Activated CD8-positive, alpha-beta memory T cell treated with anti-CD3 and anti-CD28 coated beads for 48 hours (primary cell): ENCODE measurements at regions not wholly inside any gene's neighbourhood (a gene's known extent, or its start where the extent isn't known, plus 50 kb on each side); places are given as distances from the start of the nearest gene placed in this dataset.

Experiments
- DNase-seq, 3 experiments: peaks; one replicate each; pipeline ENCODE4 v3.0.0-alpha.2; 2020; ENCODE audit warnings: low read depth in 2 of 3, low spot score in 2 of 3

DNA sequence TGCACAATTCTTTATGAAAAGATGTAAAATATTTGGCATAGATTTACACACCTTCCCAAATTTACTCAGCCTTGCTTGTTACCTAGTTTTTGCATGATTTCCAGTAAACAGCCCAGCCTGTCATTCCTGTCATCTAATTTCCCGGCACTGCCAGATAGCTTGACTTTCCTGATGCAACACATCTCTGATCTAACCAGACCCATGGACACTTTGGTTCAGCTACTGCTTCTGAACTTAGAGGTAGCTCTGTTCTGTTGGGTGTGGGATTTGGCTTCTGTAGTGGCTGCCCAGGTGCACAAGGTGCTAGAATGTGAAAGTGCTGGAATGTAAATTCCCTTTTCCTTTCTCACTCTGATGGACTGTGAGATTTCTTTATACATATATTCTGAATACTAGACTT, 1033.5 kb downstream of the SLITRK1 start:
- DNase-seq: no peak

DNA sequence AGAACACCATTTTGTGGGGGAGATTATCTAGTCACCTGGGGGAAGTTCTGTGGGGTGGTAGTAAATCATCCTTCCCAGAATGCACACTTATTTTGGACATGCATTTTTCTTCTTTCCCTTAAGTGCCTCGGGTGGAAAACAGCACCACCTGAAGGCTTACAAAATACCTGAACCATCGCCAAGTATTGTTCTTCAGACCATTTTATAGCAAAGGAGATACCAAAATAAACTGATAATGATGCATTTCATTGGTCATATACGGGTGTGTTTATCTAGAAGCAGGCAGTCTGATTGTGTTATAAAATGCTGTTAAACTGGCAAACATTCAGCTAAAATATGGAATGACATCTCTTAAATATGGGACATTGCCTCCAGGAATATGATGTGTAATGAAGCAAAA, 1034.7 kb downstream of the SLITRK1 start:
- DNase-seq: no peak

DNA sequence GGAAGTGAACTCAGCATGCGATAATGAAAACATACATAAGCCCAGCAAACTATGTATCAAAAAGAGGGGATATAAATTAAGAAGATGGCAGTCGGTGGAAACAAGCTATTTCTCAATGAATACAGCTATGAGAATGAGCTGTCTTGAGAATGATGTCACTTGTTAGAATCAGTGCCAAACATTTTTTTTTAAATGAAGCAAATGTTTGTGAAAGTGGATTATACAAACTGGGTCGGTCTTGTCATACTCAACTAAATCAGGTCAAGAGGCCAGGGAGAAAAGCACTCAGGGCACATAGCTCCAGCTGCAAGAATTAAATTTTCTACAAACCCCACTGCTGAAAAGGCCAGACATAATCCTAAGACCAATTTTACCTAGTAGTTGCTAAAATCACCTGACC, 1048.4 kb downstream of the SLITRK1 start:
- no peak for DNase-seq

DNA sequence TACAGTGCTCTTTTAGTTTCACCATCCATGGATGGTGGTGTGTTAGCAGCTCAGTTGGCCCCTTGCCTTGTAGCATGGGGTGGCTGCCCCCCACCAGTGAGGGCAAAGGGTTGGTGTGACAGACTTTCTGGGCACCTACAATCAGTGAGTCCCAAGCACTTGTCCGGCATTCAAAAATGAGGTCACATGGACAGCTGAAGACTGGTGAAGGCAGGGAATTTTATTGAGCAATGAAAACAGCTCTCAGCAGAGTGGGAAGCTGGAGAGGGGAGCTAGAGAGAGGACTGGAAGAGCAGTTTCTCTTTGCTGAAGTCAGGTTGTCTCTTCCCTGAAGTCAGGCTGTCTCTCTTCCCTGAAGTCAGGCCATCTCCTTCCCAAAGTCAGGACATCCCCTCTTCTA, 1053.2 kb downstream of the SLITRK1 start:
- DNase-seq: no peak

DNA sequence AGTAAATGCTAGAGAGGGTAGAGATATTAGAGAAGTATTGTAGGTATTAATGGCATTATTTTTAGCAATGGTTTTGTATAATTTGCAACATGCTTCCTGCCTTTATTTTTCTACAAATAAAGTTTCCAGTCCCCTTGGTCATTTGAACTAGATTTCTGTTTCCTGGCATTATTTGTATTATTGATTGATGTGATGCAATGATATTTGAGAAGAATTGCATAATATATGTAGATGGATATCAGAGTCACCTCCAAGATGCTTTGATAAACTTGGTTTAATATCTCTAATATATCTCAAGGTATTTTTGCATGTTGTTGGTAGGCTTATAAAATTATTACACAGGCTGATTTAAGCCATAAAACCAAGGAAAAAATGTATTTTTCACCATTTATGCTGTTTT, 1054.5 kb downstream of the SLITRK1 start:
- no peak for DNase-seq

DNA sequence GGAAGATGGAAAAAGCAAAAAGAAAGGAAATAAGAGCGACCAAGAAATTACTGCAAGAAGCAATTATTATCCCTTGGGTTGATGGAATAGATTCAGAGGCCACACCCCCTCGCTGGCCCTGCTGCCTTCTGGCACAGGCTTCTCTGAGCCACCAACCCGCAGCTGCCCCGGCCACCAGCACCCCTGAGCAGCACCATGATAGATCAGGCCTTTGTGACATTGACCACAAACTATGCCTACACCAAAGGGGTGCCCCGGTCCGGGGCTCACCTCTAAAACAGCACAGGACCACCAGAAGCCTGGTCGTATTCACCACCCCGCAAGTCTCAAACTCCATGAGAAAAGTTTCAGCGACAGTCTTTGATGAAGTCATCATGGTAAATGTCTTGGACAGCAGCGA, 1059.3 kb downstream of the SLITRK1 start:
- DNase-seq: no peak

DNA sequence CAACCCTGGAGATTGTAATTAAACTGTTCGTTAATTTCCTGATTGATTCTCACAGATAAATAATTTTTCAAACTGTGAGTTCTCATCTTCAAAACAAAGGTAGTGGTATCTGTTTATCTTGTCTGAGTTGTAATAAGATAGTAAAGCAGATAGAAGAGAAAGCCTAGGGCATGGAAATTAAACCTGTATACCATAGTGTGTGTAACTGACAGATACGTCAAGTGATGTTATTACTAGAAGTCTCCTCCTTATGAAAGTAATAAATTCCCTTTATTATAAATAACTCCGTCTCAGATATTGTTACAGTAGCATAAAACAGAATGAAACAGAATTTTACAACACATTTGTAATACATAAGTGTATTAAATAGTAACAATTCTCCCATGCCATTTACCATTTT, 1065.1 kb downstream of the SLITRK1 start:
- DNase-seq: no peak

DNA sequence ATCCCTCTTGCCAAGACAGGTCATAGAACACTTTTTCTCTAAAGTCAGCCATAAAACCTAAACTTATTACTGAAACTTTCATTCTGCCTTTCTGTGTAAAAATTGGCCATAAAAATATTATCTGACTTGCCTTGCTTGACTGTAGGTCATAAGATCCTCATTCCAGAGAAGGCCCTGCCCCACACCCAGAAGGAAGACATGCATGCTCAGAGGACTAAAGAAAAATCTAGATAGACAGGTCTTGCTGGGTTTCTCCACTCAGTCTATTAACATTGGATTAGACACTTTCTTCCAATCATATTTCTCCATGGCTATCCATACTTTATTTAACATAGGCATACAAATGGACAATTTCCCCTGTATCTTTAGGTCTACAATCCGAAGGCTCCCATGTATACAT, 1066.5 kb downstream of the SLITRK1 start:
- no peak for DNase-seq

DNA sequence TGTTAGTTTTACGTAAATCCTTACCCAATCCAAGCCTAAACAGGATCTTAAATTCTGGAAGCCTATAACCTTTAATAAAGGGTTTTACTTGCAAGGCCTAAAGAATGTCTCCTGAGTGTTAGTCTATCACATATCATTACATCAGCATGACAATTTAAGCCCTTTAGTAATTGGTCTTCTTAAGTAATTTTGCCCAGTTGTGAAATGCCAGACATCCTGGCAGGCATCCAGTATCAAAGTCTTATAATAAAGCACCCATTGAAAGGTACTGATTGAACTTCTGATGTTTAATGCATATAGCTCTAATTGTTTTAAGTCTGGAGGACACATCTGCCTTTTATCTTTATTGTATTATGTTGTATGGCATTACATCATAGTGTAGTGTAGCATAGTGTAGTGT, 1078.9 kb downstream of the SLITRK1 start:
- DNase-seq: no peak

DNA sequence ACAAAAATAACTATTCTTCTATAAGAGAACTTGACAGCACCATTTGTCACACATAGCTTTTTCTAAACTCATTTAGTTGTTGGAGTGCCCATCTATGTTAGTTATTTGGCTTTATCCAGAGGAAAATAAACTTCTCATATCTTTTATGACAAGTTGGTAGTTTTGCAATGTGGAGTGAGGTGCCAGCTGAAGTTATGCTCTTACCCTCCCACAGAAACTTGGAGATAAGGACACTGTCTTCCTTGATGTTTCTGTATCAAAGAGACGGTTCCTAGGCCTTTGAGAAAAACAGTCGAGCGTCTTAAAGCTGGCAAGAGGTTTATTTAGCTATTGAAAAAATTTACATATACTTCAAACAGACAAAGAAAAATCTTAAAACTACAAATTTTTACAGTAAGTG, 1079.7 kb downstream of the SLITRK1 start:
- DNase-seq: no peak

DNA sequence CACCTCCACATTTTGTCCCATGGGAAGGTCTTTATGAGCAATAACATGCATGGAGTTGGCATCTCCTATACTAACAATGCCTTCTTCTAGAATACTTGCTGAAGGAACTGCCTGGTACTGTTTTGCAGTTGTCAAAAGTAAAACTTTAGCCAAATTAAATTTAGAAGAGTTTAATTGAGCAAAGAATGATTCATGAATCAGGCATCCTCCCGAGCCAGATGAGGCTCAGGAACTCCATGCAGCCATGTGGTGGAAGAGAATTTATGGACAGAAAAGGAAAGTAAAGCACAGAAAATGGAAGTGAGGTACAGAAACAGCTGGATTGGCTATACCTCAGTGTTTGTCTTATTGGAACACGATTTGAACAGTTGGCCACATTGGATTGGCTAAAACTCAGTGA, 1081.9 kb downstream of the SLITRK1 start:
- DNase-seq: no peak

DNA sequence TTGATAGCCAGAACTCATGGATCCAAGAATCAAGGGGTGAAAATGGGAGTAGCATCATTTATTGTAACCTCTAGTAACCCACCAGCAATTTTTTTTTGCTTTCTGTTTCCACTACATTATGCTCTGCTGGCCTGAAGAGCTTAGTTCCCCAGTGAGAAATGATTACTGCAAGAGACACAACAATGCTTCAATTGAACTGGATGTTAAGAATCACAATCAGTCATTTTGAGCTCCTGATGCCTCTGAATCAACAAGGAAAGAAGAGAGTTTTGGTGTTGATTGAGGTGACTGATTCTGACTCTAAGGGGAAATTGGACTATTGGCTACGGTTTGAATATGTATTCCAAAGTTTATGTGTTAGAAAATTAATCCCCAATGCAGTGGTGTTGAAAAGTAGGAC, 1084.4 kb downstream of the SLITRK1 start:
- DNase-seq: no peak

DNA sequence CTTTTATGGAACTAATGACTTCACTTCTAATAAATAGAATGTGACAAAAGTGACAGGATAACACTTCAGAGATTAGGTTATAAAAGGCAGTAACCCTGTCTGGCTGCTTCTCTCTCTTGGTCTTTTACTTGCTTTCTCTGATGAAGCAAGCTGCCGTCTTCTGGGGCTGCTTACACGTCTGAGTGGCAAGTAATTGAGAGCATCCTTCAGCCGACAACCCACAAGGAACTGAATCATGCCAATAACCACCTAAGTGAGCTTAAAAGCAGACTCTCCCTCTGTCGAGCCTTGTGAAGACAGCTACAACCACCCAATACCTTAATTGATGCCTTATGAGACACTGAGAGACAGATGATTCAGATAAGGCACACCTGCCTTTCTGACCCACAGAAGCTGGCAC, 1091.2 kb downstream of the SLITRK1 start:
- DNase-seq: no peak

DNA sequence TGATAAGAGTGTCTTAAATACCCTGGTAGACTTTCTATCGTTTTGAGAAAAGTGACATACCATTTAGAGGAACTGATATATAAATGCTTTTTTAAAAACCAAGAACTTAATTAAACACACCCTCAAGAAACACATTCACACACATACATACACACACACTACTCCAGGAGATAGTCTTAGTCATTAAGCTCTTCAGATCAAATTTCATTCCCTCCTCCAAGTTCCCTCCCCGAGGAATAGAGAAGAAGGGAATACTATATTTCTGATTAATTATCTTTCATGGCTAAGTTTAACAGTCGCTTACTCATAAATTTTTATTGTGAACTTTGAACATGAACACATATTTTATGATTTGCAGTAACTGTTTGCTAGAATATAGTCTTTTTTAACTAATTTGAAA, 1109.5 kb downstream of the SLITRK1 start:
- DNase-seq: no peak

DNA sequence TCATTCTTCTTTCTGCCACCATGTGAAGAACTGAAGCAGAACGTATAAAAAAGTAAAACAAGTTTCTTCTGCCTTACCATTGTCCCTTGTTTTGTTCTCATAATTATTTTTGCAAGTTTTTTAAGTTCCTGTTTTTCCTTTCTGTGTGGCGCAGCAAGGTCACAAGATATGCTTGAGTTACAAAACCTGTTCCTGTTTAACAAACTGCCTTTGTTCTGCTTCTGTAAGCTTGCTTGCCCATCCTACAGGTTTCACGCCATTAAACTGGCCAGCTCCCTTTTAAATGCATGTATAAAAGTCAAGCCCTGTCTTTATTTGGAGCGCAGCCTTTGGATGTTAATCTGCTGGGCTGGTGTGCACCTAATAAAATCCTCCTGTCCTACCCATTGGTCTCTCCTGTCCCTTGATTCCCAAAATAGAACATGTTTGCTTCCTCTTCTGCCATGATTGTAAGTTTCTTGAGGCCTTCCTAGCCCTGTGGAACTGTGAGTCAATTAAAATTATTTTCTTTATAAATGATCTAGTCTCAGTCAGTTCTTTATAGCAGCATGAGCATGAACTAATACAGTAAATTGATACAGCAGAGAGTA, 1115.4 kb downstream of the SLITRK1 start:
- no peak for DNase-seq

DNA sequence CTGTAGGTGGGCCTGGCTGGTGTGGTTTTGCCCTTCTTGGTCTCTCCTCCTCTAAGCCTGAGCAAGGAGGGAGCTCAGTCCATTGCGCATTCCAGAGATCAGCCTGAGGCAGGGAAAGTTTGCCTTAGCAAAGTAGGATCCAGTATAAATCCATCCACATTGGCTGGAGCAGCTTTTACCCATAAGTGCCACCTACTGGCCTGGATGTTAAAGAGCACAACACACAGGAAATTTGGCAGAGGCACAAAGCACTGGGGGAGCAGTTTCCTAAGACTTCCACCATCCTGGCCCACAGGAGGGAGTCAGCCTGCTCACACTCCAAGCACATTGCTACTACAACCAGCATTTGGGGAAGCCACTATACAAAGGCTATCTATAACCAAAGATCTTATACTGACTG, 1124.2 kb downstream of the SLITRK1 start:
- no peak for DNase-seq

DNA sequence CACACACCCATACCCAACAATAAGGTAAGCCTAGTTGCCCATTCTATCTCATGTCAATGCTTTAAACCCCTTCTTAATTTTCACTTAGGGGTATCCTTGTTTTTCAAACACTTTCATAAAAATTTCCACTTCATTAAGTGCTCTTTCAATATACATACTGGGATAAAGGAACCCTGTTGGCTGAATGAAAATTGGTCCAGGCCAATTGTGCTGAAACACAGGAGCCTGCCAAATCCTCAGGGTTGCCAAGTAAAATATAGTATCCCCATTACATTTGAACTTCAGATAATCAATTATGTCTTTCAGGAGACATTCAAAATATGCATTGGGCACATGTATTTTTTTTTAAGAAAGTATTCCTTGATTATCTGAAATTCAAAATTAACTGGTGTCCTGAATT, 1131.1 kb downstream of the SLITRK1 start:
- no peak for DNase-seq

DNA sequence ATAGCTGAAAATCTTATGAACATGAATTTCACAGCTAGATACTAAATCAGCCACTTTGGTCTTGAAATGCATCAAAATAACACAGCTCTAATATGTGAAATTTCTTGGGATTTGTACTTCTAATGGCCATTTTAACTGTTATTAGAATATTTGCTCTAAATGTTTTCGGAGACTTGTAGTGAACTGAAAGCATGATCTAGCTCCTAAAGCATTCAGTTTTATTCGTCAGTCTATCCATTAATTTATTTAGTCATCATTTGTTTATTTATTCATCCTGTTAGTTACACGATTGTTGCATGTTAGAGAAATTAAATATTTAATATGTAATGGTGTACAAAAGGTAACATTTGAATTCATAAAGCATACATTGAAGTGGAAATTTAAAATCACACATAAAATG, 1132.7 kb downstream of the SLITRK1 start:
- no peak for DNase-seq

DNA sequence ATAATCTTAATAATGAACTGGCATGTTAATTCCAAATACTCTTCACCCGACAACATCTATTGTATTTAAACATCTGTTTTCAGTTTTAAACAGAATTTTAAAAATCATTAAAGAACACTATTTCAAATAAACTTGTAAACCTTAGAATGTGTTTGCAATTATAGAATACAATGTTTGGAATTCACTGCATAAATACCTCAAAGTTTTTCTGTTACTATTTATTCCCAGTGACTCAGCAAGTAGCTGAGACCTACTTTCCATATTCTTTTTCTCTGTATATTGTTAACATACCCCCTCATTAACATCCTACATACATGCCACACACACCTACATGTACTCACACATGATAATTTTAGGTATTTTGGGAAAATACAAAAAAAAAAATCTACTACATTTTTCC, 1134.3 kb downstream of the SLITRK1 start:
- no peak for DNase-seq

DNA sequence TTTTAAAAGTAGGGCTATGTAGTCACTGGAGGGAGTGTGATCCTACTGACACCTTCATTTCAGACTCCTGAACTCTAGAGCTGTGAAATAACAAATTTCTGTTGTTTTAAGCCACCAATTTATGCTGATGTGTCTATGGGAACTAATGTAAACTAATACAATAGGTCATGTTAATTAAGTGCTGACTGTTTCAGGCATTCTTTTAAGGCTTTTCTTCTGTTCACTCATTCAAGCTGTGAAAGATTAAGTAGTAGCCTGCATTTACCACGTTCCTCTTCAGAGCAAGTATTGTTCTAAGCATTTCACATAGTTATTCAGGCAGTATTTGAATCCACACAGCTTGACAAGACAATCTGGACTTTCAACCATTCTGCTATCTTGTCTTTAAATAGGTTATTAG, 1135.0 kb downstream of the SLITRK1 start:
- DNase-seq: no peak

DNA sequence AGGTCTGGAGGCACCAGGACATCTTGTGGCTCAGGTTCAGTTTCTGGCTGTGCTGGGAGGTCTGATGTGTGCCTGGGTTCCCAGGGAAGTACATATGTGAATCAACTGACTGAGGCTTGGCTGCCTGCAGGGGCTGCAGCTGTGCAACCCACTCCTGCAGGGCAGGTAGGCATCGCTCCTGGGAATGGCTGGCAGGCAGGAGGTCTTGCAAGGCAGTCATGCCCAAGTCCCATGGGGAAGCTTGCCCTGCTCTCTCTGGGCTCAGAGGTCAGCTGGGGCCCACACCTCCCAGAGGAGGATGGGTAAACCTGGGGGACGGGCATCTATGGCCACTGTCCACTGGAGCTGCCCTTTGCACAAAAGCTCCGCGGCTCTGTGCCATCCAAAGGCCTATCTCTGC, 1141.8 kb downstream of the SLITRK1 start:
- no peak for DNase-seq

DNA sequence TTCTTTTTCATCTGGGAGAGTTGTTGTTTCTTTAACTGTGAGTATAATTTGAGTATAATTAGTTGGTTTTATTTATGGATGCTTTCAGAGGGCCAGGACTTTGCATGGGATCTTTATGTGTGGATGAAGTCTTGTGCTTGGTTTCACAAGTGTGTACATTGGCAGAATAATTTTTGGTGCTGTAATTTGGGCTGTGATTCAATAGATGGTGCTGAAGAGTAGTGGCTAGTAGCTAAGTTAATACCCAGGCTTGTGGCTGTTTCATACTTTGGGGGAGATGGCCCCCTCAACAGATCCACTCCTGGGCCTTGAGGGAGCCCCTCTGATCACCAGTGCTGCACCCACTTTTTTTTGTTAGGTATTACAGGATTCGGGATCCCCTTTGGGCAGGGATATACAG, 1142.4 kb downstream of the SLITRK1 start:
- no peak for DNase-seq

DNA sequence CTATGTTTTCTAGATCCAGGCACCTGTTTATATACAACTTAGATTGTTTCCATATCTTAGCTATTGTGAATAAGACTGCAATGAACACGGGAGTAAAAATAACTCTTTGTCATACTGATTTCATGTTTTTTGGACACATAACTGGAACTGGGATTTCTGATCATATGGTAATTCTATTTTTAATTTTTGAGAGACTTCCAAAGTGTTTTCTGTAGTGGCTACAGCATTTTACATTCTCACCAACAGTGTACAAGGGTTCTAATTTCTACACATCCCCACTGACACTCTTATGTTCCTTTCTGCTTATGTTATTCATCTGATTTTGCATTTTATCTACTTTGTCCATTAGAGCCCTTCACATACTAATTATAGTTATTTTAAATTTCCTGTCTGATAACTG, 1152.9 kb downstream of the SLITRK1 start:
- no peak for DNase-seq

DNA sequence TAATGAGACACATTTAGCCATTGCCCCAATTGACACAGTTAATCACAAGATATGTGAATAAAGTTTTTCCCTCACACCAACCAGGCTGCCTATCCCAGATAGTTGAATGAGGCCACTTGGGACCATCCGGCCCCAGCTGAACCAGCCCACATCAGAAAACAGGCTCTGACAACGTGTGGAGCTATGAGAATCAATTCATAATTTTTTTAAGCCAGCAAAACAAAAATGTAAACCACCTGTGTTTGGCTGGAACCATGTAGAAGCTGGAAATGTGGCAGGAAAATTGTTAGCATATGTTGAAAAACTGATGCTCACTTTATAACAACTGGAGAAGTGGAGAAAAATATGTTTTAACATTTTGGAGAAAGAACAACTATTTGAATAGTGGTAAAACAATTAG, 1161.3 kb downstream of the SLITRK1 start:
- DNase-seq: no peak
